ENCODE measurements at regions not wholly inside any gene's neighbourhood (a gene's known extent, or its start where the extent isn't known, plus 50 kb on each side); places are given as distances from the start of the nearest gene placed in this dataset.
A peak's percentile ranks its signal among the peaks of the same experiment; 100 is the strongest.

DNA sequence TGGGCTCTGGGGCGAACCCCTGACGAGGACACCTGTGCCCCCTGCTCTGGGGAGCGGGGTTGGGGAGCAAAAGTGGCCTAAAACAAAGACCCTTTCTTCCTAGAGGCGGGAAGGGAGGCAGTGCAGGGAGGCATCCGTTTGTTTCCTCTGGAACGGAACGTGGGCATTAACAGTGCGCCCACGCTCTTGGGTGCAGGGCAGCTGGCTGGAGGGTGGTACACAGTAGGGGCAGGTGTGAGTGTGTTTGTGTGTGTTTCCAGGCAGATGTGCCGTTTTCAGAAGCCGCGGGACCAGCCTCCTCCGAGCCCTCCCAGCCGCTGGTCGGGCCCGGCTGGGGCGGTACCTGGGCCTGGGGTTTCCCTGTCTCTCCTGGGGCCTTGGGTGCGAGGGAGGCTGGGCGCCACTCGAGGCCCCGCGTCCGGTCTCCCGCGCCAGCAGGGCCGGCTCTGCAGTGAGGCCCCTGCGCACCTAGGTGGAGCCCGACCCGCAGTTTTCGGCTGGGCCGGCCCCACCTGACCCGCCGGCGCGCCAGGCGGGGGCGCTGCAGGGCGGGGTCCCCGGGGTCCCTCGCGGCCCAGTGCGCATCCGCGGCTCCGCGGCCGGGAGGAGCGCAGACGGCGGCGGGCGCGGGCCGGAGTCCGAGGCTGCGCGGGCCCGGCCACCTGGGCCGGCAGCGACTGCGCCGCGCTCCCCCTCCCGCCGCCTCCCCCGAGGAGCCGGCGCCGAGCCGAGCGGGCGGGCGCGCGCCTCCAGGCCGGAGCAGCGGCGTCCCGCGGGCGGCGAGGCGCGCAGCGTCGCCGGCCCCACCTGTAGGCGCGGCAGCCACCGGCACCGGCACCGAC lies 1252.7 kb downstream of the BRD1 start (continued):
- no peak for TF ChIP-seq ZNF512B (CRISPR knock-in tag; IDR thresholded peaks at IDR 0.05; ENCODE audit: borderline replicate concordance)
- TF ChIP-seq KMT2A (CRISPR knock-in tag; IDR thresholded peaks at IDR 0.05): no peak
- TF ChIP-seq MAFF (IDR thresholded peaks at IDR 0.05; ENCODE audit: low read depth, low read length): no peak
- no peak for TF ChIP-seq ZNF44 (CRISPR knock-in tag; IDR thresholded peaks at IDR 0.05)
- no peak for TF ChIP-seq ETV5 (CRISPR knock-in tag; IDR thresholded peaks at IDR 0.05; ENCODE audit: borderline replicate concordance)
- TF ChIP-seq ZNF790 (CRISPR knock-in tag; IDR thresholded peaks at IDR 0.05; ENCODE audit: borderline replicate concordance): no peak
- 0 out of 2 replicates have a peak, but pooled peaks have one; percentile 25 for TF ChIP-seq MAZ (IDR thresholded peaks at IDR 0.05; ENCODE audit: borderline replicate concordance, low read depth, low read length)
- peak; percentile 33; the same call in 1 of the 2 replicates for TF ChIP-seq MAZ (CRISPR knock-in tag; IDR thresholded peaks at IDR 0.05; ENCODE audit: low read depth)
- TF ChIP-seq SP5 (CRISPR knock-in tag; IDR thresholded peaks at IDR 0.05; ENCODE audit: borderline replicate concordance, low read depth): no peak
- no peak for TF ChIP-seq MXD4 (CRISPR knock-in tag; IDR thresholded peaks at IDR 0.05)
- no peak for TF ChIP-seq ZBTB10 (CRISPR knock-in tag; IDR thresholded peaks at IDR 0.05; ENCODE audit: borderline replicate concordance)
- TF ChIP-seq ATF3 (CRISPR knock-in tag; IDR thresholded peaks at IDR 0.05): no peak
- TF ChIP-seq MAFK (conservative IDR thresholded peaks at IDR 0.05 in 1 of 2, IDR thresholded peaks at IDR 0.05 in 1 of 2; ENCODE audit: low read length in 2 of 2): no peak
- TF ChIP-seq ZNF407 (CRISPR knock-in tag; IDR thresholded peaks at IDR 0.05; ENCODE audit: not compliant biosample characterization): no peak

All from HepG2 (cell line).